ENCODE measurements at regions not wholly inside any gene's neighbourhood (a gene's known extent, or its start where the extent isn't known, plus 50 kb on each side); places are given as distances from the start of the nearest gene placed in this dataset.

DNA sequence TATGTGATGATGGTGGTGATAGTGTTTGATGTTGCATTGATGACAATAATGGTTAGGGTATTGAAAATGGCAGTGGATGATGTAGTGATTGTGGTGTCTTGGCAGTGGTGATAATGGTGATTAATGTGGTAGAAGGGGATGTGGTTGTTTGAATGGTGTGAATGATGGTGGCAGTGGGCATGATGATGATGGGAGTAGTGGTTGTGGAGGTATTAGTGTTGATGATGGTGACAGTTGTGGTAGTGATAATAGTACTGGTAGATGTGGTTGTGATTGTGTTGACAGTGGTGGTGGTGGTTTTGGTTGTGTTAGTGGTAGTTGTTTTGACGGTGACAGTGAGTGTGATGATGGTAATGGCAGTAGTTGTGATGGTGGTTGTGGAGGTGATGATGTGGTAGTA lies 1049.0 kb downstream of the VRK1 start:
- no peak for DNase-seq (ENCODE audit: low spot score in 2 of 2)
- Histone ChIP-seq H3K27me3 (peaks cover 0 to 5% of the 10 kb centered on the region in 2 donors), H3K27ac (no peak overlapping the region), H3K4me1 (no peaks in the 10 kb centered on the region), H3K36me3 (no peaks in the 10 kb centered on the region), H3K9me3 (no peaks in the 10 kb centered on the region), H3K4me3 (no peak overlapping the region)
- TF ChIP-seq CTCF (IDR thresholded peaks at IDR 0.05) (no peak), POLR2A (IDR thresholded peaks at IDR 0.05) (no peak), POLR2AphosphoS5 (IDR thresholded peaks at IDR 0.05) (no peak)
- intact Hi-C loops (cut with DNase I; ENCODE audit: low total_unique reads) = no loop called here

- no peaks in the 10 kb centered on the region for H3K4me1 ChIP-seq
- no peak for TF ChIP-seq CTCF (IDR thresholded peaks at IDR 0.05)
- TF ChIP-seq POLR2A (IDR thresholded peaks at IDR 0.05) = no peak
- TF ChIP-seq POLR2AphosphoS5 (IDR thresholded peaks at IDR 0.05) = no peak
- no peaks in the 10 kb centered on the region for H3K36me3 ChIP-seq
- no peak overlapping the region for H3K27ac ChIP-seq
- H3K27me3 ChIP-seq = peaks cover 0 to 5% of the 10 kb centered on the region in 2 donors
- no peak overlapping the region for H3K4me3 ChIP-seq
- H3K9me3 ChIP-seq = no peaks in the 10 kb centered on the region
- intact Hi-C loops (cut with DNase I; ENCODE audit: low total_unique reads) = no loop called here
- DNase-seq (ENCODE audit: low spot score in 2 of 2) = no peak
Measured at GRCh38 chr14:97848317-97848980, 1051.3 kb downstream of the VRK1 start.

GRCh38 chr14:97850466-97850865 lies 1053.3 kb downstream of the VRK1 start:
- no peak for TF ChIP-seq POLR2AphosphoS5 (IDR thresholded peaks at IDR 0.05)
- no peak for TF ChIP-seq CTCF (IDR thresholded peaks at IDR 0.05)
- no peak for TF ChIP-seq POLR2A (IDR thresholded peaks at IDR 0.05)
- no peaks in the 10 kb centered on the region for H3K9me3 ChIP-seq
- H3K36me3 ChIP-seq = no peaks in the 10 kb centered on the region
- H3K27ac ChIP-seq = no peak overlapping the region
- no peaks in the 10 kb centered on the region for H3K4me1 ChIP-seq
- DNase-seq (ENCODE audit: low spot score in 2 of 2) = no peak
- no peaks in the 10 kb centered on the region for H3K27me3 ChIP-seq
- no peak overlapping the region for H3K4me3 ChIP-seq
- intact Hi-C loops (cut with DNase I; ENCODE audit: low total_unique reads) = no loop called here

- no peak for DNase-seq (ENCODE audit: low spot score in 2 of 2)
- no peaks in the 10 kb centered on the region for H3K9me3 ChIP-seq
- intact Hi-C loops (cut with DNase I; ENCODE audit: low total_unique reads) = no loop called here
- H3K4me1 ChIP-seq = no peaks in the 10 kb centered on the region
- H3K27me3 ChIP-seq = no peaks in the 10 kb centered on the region
- no peaks in the 10 kb centered on the region for H3K36me3 ChIP-seq
- TF ChIP-seq POLR2AphosphoS5 (IDR thresholded peaks at IDR 0.05) (no peak), POLR2A (IDR thresholded peaks at IDR 0.05) (no peak), CTCF (IDR thresholded peaks at IDR 0.05) (no peak)
- H3K27ac ChIP-seq = no peak overlapping the region
- no peak overlapping the region for H3K4me3 ChIP-seq
Measured at GRCh38 chr14:97850886-97851285, 1053.7 kb downstream of the VRK1 start.

DNA sequence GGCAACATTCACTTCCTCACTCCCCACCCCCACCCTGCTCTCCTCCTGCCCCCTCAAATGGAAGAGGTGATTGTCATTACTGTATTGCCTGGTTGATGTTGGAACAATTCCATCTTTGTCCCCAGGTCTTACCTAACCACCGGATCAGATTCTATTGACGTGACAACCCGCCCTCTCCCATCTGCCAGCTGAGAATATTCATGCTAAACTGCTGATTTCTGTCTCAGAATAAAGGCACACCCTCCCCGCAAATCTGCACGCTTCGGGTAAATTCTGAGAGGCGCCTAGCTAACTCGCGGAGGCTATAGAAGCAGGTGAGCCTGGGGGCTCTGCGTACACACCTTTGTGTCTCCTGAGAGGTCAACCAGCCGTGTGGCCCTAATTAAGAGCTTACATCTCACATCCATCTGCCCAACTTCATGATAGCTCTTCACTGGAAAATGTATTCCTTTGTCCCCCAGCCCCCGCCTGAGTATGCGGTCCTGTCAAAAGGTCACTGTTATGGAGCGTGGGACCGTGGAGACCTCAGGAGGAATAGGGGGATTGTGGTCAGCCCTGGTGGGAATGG lies 1054.3 kb downstream of the VRK1 start:
- H3K4me1 ChIP-seq = no peaks in the 10 kb centered on the region
- H3K4me3 ChIP-seq = no peak overlapping the region
- no peaks in the 10 kb centered on the region for H3K36me3 ChIP-seq
- no peak for DNase-seq (ENCODE audit: low spot score in 2 of 2)
- intact Hi-C loops (cut with DNase I; ENCODE audit: low total_unique reads) = no loop called here
- H3K27me3 ChIP-seq = no peaks in the 10 kb centered on the region
- no peak overlapping the region for H3K27ac ChIP-seq
- H3K9me3 ChIP-seq = no peaks in the 10 kb centered on the region
- TF ChIP-seq POLR2A (IDR thresholded peaks at IDR 0.05) = no peak
- TF ChIP-seq CTCF (IDR thresholded peaks at IDR 0.05) = no peak
- no peak for TF ChIP-seq POLR2AphosphoS5 (IDR thresholded peaks at IDR 0.05)

Data from breast epithelium (tissue), 4 donors.